Prostate gland (tissue), 2 donors: ENCODE measurements at regions not wholly inside any gene's neighbourhood (a gene's known extent, or its start where the extent isn't known, plus 50 kb on each side); places are given as distances from the start of the nearest gene placed in this dataset.

Experiments
- POLR2AphosphoS5 ChIP-seq: sonication (generic); formaldehyde crosslinking; IDR thresholded peaks from one replicate; pipeline ENCODE4 v1.6.1; 2017; ENCODE audit warnings: antibody characterized with exemption
- TF ChIP-seq, protein P1 (sequence below), 4 experiments: fragments of 200-600 bp in 2 of 4; fragments of 450-650 bp in 2 of 4; sonication (generic) in 2 of 4; IDR thresholded peaks; 1 replicate in 3 of 4; 2 replicates in 1 of 4; pipeline ENCODE4 v1.5.1; 2016 to 2019; ENCODE audit warnings: antibody characterized with exemption in 4 of 4, mild to moderate bottlenecking in 2 of 4, moderate library complexity in 2 of 4

DNA sequence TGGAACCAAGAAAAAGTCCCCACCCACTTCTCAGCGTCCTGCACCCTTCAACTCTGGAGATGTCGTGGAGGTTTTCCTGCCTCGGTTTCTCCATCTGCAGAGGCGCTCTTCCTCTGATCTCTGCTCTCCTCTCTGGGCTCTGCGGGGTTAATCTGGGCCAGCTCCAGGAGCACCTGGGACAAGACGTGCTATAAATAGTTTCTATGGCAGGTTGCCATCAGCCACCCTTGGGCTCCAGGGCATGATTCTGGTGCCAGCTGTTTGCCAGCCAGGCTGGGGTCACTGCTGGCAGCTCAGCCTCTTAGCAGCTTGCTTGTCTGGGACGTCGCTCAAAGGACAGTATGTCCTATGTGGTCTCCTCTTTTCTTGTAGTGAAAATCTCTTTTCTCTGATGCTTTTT is 137.1 kb downstream of the ACTL8 start:
- TF ChIP-seq, protein P1, sequence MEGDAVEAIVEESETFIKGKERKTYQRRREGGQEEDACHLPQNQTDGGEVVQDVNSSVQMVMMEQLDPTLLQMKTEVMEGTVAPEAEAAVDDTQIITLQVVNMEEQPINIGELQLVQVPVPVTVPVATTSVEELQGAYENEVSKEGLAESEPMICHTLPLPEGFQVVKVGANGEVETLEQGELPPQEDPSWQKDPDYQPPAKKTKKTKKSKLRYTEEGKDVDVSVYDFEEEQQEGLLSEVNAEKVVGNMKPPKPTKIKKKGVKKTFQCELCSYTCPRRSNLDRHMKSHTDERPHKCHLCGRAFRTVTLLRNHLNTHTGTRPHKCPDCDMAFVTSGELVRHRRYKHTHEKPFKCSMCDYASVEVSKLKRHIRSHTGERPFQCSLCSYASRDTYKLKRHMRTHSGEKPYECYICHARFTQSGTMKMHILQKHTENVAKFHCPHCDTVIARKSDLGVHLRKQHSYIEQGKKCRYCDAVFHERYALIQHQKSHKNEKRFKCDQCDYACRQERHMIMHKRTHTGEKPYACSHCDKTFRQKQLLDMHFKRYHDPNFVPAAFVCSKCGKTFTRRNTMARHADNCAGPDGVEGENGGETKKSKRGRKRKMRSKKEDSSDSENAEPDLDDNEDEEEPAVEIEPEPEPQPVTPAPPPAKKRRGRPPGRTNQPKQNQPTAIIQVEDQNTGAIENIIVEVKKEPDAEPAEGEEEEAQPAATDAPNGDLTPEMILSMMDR (IDR thresholded peaks at IDR 0.05) = no peak
- no peak for TF ChIP-seq POLR2AphosphoS5
